Fibroblast of lung (primary cell): ENCODE measurements at regions not wholly inside any gene's neighbourhood (a gene's known extent, or its start where the extent isn't known, plus 50 kb on each side); places are given as distances from the start of the nearest gene placed in this dataset.

Source experiments
- CTCF ChIP-seq, 2 donors: IDR thresholded peaks in 1 of 2; conservative IDR thresholded peaks in 1 of 2; 1 replicate in 1 of 2; 2 replicates in 1 of 2; pipeline ENCODE4 v1.5.1; 2011 to 2012; ENCODE audit warnings: low read length in 2 of 2, control low read depth in 1 of 2, inconsistent platforms in 1 of 2, low read depth in 1 of 2, mild to moderate bottlenecking in 1 of 2
- EZH2 ChIP-seq: IDR thresholded peaks from 2 replicates; pipeline ENCODE4 v1.5.1; 2012; ENCODE audit warnings: low read length, control low read depth, mild to moderate bottlenecking; ENCODE audit errors: missing control alignments

DNA sequence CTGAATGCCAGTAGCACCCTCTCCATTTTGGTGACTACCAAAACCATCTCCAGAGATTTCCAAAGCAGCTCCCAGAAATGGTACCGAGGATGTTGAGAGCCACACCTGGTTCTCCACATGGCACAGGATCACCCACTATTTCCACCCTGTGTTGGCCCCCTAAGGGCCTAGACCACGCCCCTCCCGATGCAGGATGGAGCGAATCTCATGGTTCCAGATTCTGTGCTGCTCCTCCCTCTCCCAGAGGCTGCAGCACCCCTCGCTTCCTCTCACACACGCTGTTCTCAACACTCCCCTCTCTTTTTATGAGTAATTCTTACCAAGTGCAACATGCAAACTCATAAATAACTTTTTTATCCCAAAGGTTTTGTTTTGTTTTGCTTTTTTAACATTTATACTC lies 571.5 kb downstream of the STK39 start:
- TF ChIP-seq CTCF (conservative IDR thresholded peaks at IDR 0.05 in 1 of 2, IDR thresholded peaks at IDR 0.05 in 1 of 2; ENCODE audit: low read depth in 1 of 2, low read length in 2 of 2) (no peak), EZH2 (no peak)
